ENCODE measurements at regions not wholly inside any gene's neighbourhood (a gene's known extent, or its start where the extent isn't known, plus 50 kb on each side); places are given as distances from the start of the nearest gene placed in this dataset.

- TF ChIP-seq CTCF (IDR thresholded peaks at IDR 0.05 in 8 of 11, conservative IDR thresholded peaks at IDR 0.05 in 3 of 11) (no peak), POLR2AphosphoS5 (IDR thresholded peaks at IDR 0.05) (no peak)
These were observed 121.8 kb upstream of the HNMT start for GRCh38 chr2:137842430-137842829.
